ENCODE measurements at regions not wholly inside any gene's neighbourhood (a gene's known extent, or its start where the extent isn't known, plus 50 kb on each side); places are given as distances from the start of the nearest gene placed in this dataset.

- ChIA-PET CTCF (no interaction called here), POLR2A (ENCODE audit: low non-redundant PET) (no interaction called here)
- no TSS peak for BruUV-seq (replicated peaks)
- H3K27ac ChIP-seq (ENCODE audit: low read depth, low read length, poor library complexity, severe bottlenecking) = no peak overlapping the region
- H3K9me3 ChIP-seq (ENCODE audit: low read depth, low read length, poor library complexity, severe bottlenecking) = peaks cover 4% of the 10 kb centered on the region
- intact Hi-C loops (cut with micrococcal nuclease; ENCODE audit: unreplicated experiment) = no loop called here
- H3K27me3 ChIP-seq (replicated peaks; ENCODE audit: insufficient read depth, low read depth, low read length, poor library complexity) = no peaks in the 10 kb centered on the region
- no peaks in the 10 kb centered on the region for H3K4me1 ChIP-seq (ENCODE audit: insufficient read depth, low read length, poor library complexity, severe bottlenecking)
- no peak for DNase-seq (ENCODE audit: low spot score)
- no peak overlapping the region for H3K4me3 ChIP-seq (ENCODE audit: low read depth, low read length, poor library complexity, severe bottlenecking)
- H3K36me3 ChIP-seq (ENCODE audit: insufficient read depth, low read length, poor library complexity, severe bottlenecking) = no peaks in the 10 kb centered on the region
- TF ChIP-seq CTCF (conservative IDR thresholded peaks at IDR 0.05; ENCODE audit: low read depth, low read length) = no peak
- TF ChIP-seq EZH2 (IDR thresholded peaks at IDR 0.05; ENCODE audit: borderline replicate concordance, low read depth, low read length, poor library complexity, severe bottlenecking) = no peak
Measured at GRCh38 chr6:144395014-144395413, 109.9 kb downstream of the UTRN start.

- intact Hi-C loops (cut with micrococcal nuclease; ENCODE audit: unreplicated experiment) = no loop called here
- H3K9me3 ChIP-seq (ENCODE audit: low read depth, low read length, poor library complexity, severe bottlenecking) = peaks cover 4% of the 10 kb centered on the region
- H3K27ac ChIP-seq (ENCODE audit: low read depth, low read length, poor library complexity, severe bottlenecking) = no peak overlapping the region
- ChIA-PET POLR2A (ENCODE audit: low non-redundant PET) (no interaction called here), CTCF (no interaction called here)
- H3K27me3 ChIP-seq (replicated peaks; ENCODE audit: insufficient read depth, low read depth, low read length, poor library complexity) = no peaks in the 10 kb centered on the region
- BruUV-seq (replicated peaks) = no TSS peak
- no peak overlapping the region for H3K4me3 ChIP-seq (ENCODE audit: low read depth, low read length, poor library complexity, severe bottlenecking)
- H3K4me1 ChIP-seq (ENCODE audit: insufficient read depth, low read length, poor library complexity, severe bottlenecking) = no peaks in the 10 kb centered on the region
- no peaks in the 10 kb centered on the region for H3K36me3 ChIP-seq (ENCODE audit: insufficient read depth, low read length, poor library complexity, severe bottlenecking)
- TF ChIP-seq CTCF (conservative IDR thresholded peaks at IDR 0.05; ENCODE audit: low read depth, low read length) (no peak), EZH2 (IDR thresholded peaks at IDR 0.05; ENCODE audit: borderline replicate concordance, low read depth, low read length, poor library complexity, severe bottlenecking) (no peak)
- no peak for DNase-seq (ENCODE audit: low spot score)
Measured at GRCh38 chr6:144395826-144396225, 110.7 kb downstream of the UTRN start.

DNA sequence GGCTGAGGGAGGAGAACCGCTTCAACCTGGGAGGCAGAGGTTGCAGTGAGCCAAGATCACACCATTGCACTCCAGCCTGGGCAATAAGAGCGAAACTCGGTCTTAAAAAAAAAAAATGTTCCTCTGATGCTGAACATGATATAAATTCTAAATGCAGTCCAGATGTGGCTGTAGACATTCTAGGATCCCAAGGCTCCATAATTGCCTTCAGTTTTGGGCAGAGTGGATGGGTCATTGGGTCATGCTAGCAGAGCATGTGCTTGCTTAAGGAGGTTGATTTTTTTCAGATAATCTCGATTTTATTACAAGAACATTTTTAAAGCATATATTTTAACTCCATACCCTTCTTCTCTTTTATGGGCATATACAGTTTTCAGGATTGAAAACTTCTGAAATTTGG lies 112.0 kb downstream of the UTRN start:
- intact Hi-C loops (cut with micrococcal nuclease; ENCODE audit: unreplicated experiment) = no loop called here
- no TSS peak for BruUV-seq (replicated peaks)
- ChIA-PET POLR2A (ENCODE audit: low non-redundant PET) (no interaction called here), CTCF (no interaction called here)
- Histone ChIP-seq H3K9me3 (ENCODE audit: low read depth, low read length, poor library complexity, severe bottlenecking) (peaks cover 4% of the 10 kb centered on the region), H3K4me1 (ENCODE audit: insufficient read depth, low read length, poor library complexity, severe bottlenecking) (no peaks in the 10 kb centered on the region), H3K27me3 (replicated peaks; ENCODE audit: insufficient read depth, low read depth, low read length, poor library complexity) (no peaks in the 10 kb centered on the region), H3K36me3 (ENCODE audit: insufficient read depth, low read length, poor library complexity, severe bottlenecking) (no peaks in the 10 kb centered on the region), H3K27ac (ENCODE audit: low read depth, low read length, poor library complexity, severe bottlenecking) (no peak overlapping the region), H3K4me3 (ENCODE audit: low read depth, low read length, poor library complexity, severe bottlenecking) (no peak overlapping the region)
- TF ChIP-seq EZH2 (IDR thresholded peaks at IDR 0.05; ENCODE audit: borderline replicate concordance, low read depth, low read length, poor library complexity, severe bottlenecking) = no peak
- no peak for DNase-seq (ENCODE audit: low spot score)

GRCh38 chr6:144400321-144400720 lies 115.2 kb downstream of the UTRN start:
- POLR2A ChIA-PET (ENCODE audit: low non-redundant PET) = no interaction called here
- no peak for DNase-seq (ENCODE audit: low spot score)
- TF ChIP-seq EZH2 (IDR thresholded peaks at IDR 0.05; ENCODE audit: borderline replicate concordance, low read depth, low read length, poor library complexity, severe bottlenecking) = no peak
- TF ChIP-seq CTCF (conservative IDR thresholded peaks at IDR 0.05; ENCODE audit: low read depth, low read length) = no peak
- CTCF ChIA-PET = no interaction called here
- no TSS peak for BruUV-seq (replicated peaks)
- Histone ChIP-seq H3K27me3 (replicated peaks; ENCODE audit: insufficient read depth, low read depth, low read length, poor library complexity) (no peaks in the 10 kb centered on the region), H3K9me3 (ENCODE audit: low read depth, low read length, poor library complexity, severe bottlenecking) (peaks cover 4% of the 10 kb centered on the region), H3K4me1 (ENCODE audit: insufficient read depth, low read length, poor library complexity, severe bottlenecking) (peaks cover 8% of the 10 kb centered on the region), H3K27ac (ENCODE audit: low read depth, low read length, poor library complexity, severe bottlenecking) (no peak overlapping the region), H3K36me3 (ENCODE audit: insufficient read depth, low read length, poor library complexity, severe bottlenecking) (no peaks in the 10 kb centered on the region), H3K4me3 (ENCODE audit: low read depth, low read length, poor library complexity, severe bottlenecking) (no peak overlapping the region)
- intact Hi-C loops (cut with micrococcal nuclease; ENCODE audit: unreplicated experiment) = no loop called here
